HG02763 (cell line): ENCODE measurements at regions not wholly inside any gene's neighbourhood (a gene's known extent, or its start where the extent isn't known, plus 50 kb on each side); places are given as distances from the start of the nearest gene placed in this dataset.
"Not testable (repeated sequence)": the region's sequence is repeated elsewhere in the genome, so short reads cannot be mapped to it uniquely, and the experiment has no call there.

Experiments
- ATAC-seq: cut with Tn5 transposase; IDR thresholded peaks from one replicate; pipeline ENCODE4 v1.9.1; 2021; ENCODE audit warnings: mild to moderate bottlenecking, moderate library complexity; ENCODE audit not compliant: unreplicated experiment

- ATAC-seq = no peak
These were observed 332.5 kb downstream of the VRK1 start for GRCh38 chr14:97129639-97130038.

- ATAC-seq = not testable (repeated sequence)
These were observed 338.7 kb downstream of the VRK1 start for GRCh38 chr14:97135847-97136246.

GRCh38 chr14:97137705-97138104 lies 340.5 kb downstream of the VRK1 start:
- ATAC-seq = no peak

- no peak for ATAC-seq
These were observed 341.6 kb downstream of the VRK1 start for GRCh38 chr14:97138801-97139200.

- ATAC-seq = no peak
These were observed 345.8 kb downstream of the VRK1 start for GRCh38 chr14:97143011-97143410.

GRCh38 chr14:97143456-97143855 lies 346.3 kb downstream of the VRK1 start:
- ATAC-seq = no peak

GRCh38 chr14:97148021-97148420 lies 350.8 kb downstream of the VRK1 start:
- not testable (repeated sequence) for ATAC-seq

- ATAC-seq = no peak
These were observed 352.6 kb downstream of the VRK1 start for GRCh38 chr14:97149775-97150174.

- ATAC-seq = no peak
These were observed 356.3 kb downstream of the VRK1 start for GRCh38 chr14:97153527-97153926.

- ATAC-seq = no peak
These were observed 358.1 kb downstream of the VRK1 start for GRCh38 chr14:97155320-97155719.

GRCh38 chr14:97155814-97156213 lies 358.6 kb downstream of the VRK1 start:
- no peak for ATAC-seq

- ATAC-seq = no peak
These were observed 359.5 kb downstream of the VRK1 start for GRCh38 chr14:97156705-97157104.

GRCh38 chr14:97158102-97158501 lies 360.9 kb downstream of the VRK1 start:
- ATAC-seq = no peak

- ATAC-seq = no peak
These were observed 361.9 kb downstream of the VRK1 start for GRCh38 chr14:97159124-97159523.

GRCh38 chr14:97162621-97163020 lies 365.4 kb downstream of the VRK1 start:
- no peak for ATAC-seq

GRCh38 chr14:97164021-97164420 lies 366.8 kb downstream of the VRK1 start:
- ATAC-seq = no peak

- ATAC-seq = no peak
These were observed 369.3 kb downstream of the VRK1 start for GRCh38 chr14:97166497-97166896.

- not testable (repeated sequence) for ATAC-seq
These were observed 370.4 kb downstream of the VRK1 start for GRCh38 chr14:97167577-97167976.

- no peak for ATAC-seq
These were observed 375.5 kb downstream of the VRK1 start for GRCh38 chr14:97172644-97173043.

- no peak for ATAC-seq
These were observed 379.8 kb downstream of the VRK1 start for GRCh38 chr14:97177016-97177415.

- ATAC-seq = no peak
These were observed 380.5 kb downstream of the VRK1 start for GRCh38 chr14:97177635-97178034.

GRCh38 chr14:97178781-97179180 lies 381.6 kb downstream of the VRK1 start:
- ATAC-seq = no peak

- no peak for ATAC-seq
These were observed 382.4 kb downstream of the VRK1 start for GRCh38 chr14:97179573-97179972.
